HepG2 (cell line): ENCODE measurements at regions not wholly inside any gene's neighbourhood (a gene's known extent, or its start where the extent isn't known, plus 50 kb on each side); places are given as distances from the start of the nearest gene placed in this dataset.

ENCODE experiments used
- FOXJ3 ChIP-seq: sonication (generic); formaldehyde crosslinking; IDR thresholded peaks from 2 replicates; pipeline ENCODE4 v1.4.0; 2020; ENCODE audit warnings: missing genetic modification reagents, mild to moderate bottlenecking, borderline replicate concordance
- MATR3 ChIP-seq: sonication (generic); formaldehyde crosslinking; IDR thresholded peaks from 2 replicates; pipeline ENCODE4 v1.4.0; 2020; ENCODE audit warnings: missing genetic modification reagents
- MTA1 ChIP-seq: sonication (generic); formaldehyde crosslinking; IDR thresholded peaks from 2 replicates; pipeline ENCODE4 v1.4.0; 2020; ENCODE audit warnings: missing genetic modification reagents, mild to moderate bottlenecking, borderline replicate concordance
- NR2F2 ChIP-seq: IDR thresholded peaks from 2 replicates; pipeline ENCODE4 v1.6.1; 2012; ENCODE audit warnings: low read depth, inconsistent platforms, borderline replicate concordance
- TBX2 ChIP-seq: sonication (generic); formaldehyde crosslinking; IDR thresholded peaks from 2 replicates; pipeline ENCODE4 v1.5.0; 2020; ENCODE audit warnings: missing genetic modification reagents, mild to moderate bottlenecking, borderline replicate concordance
- TF ChIP-seq, protein P1 (sequence below): sonication (generic); formaldehyde crosslinking; IDR thresholded peaks from 2 replicates; pipeline ENCODE4 v1.5.0; 2020; ENCODE audit warnings: mild to moderate bottlenecking, missing genetic modification reagents
- TF ChIP-seq, protein P2 (sequence below): sonication (generic); formaldehyde crosslinking; IDR thresholded peaks from 2 replicates; pipeline ENCODE4 v1.4.0; 2020; ENCODE audit warnings: missing genetic modification reagents
- TF ChIP-seq, protein P3 (sequence below): IDR thresholded peaks from 2 replicates; pipeline ENCODE4 v1.6.1; 2016; ENCODE audit warnings: low read depth, control low read depth

DNA sequence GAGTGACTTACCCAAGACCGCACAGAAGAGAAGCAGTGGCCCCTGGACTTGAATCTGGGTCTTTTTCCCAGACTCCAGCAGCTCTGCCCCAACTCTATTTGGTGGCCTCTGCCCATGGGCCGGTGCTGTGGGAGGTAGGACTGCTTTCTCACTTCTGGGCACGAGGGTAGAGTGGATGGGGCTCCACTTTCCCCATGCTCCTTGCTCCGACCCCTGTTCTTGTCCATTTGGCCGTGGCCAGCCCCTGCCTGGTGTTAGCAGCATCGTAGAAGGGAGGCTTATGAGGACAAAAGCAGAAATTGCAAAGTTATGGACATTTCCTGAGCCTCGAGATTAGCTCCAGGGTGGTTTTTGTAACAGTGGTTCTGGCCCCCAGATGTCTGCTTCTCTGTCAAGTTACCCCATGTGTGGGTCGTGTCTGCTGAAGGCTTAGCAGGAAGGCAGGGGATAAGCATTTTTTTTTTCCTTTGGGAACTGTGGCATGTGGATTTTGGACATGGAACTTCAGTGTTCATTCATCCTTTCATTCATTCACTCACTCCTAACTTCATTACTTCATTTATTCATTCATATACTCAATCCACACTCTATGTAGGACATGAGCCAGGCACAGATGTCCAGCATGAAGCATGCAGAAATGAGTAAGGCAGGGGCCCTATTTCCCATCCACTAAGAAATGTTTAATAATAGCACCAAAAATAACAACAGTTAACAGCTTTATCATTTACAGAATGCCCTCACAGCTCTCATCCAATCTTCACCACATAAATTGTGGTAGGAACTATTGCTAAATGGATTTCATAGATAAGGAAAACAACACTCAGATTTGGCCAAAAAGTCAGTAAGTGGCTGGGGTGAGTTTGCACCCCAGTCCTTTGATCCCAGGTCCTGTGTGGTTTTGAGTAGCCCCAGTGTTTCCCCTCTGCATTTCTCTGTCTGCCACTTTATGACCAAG is 180.5 kb downstream of the OPA1 start (continued):
- TF ChIP-seq, protein P1, sequence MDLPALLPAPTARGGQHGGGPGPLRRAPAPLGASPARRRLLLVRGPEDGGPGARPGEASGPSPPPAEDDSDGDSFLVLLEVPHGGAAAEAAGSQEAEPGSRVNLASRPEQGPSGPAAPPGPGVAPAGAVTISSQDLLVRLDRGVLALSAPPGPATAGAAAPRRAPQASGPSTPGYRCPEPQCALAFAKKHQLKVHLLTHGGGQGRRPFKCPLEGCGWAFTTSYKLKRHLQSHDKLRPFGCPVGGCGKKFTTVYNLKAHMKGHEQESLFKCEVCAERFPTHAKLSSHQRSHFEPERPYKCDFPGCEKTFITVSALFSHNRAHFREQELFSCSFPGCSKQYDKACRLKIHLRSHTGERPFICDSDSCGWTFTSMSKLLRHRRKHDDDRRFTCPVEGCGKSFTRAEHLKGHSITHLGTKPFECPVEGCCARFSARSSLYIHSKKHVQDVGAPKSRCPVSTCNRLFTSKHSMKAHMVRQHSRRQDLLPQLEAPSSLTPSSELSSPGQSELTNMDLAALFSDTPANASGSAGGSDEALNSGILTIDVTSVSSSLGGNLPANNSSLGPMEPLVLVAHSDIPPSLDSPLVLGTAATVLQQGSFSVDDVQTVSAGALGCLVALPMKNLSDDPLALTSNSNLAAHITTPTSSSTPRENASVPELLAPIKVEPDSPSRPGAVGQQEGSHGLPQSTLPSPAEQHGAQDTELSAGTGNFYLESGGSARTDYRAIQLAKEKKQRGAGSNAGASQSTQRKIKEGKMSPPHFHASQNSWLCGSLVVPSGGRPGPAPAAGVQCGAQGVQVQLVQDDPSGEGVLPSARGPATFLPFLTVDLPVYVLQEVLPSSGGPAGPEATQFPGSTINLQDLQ (CRISPR knock-in tag): no peak
- TF ChIP-seq, protein P2, sequence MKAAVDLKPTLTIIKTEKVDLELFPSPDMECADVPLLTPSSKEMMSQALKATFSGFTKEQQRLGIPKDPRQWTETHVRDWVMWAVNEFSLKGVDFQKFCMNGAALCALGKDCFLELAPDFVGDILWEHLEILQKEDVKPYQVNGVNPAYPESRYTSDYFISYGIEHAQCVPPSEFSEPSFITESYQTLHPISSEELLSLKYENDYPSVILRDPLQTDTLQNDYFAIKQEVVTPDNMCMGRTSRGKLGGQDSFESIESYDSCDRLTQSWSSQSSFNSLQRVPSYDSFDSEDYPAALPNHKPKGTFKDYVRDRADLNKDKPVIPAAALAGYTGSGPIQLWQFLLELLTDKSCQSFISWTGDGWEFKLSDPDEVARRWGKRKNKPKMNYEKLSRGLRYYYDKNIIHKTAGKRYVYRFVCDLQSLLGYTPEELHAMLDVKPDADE (CRISPR knock-in tag): no peak
- TF ChIP-seq NR2F2: no peak
- TF ChIP-seq, protein P3, sequence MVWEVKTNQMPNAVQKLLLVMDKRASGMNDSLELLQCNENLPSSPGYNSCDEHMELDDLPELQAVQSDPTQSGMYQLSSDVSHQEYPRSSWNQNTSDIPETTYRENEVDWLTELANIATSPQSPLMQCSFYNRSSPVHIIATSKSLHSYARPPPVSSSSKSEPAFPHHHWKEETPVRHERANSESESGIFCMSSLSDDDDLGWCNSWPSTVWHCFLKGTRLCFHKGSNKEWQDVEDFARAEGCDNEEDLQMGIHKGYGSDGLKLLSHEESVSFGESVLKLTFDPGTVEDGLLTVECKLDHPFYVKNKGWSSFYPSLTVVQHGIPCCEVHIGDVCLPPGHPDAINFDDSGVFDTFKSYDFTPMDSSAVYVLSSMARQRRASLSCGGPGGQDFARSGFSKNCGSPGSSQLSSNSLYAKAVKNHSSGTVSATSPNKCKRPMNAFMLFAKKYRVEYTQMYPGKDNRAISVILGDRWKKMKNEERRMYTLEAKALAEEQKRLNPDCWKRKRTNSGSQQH (CRISPR knock-in tag): no peak
- TF ChIP-seq MTA1 (CRISPR knock-in tag): no peak
- no peak for TF ChIP-seq TBX2 (CRISPR knock-in tag)
- no peak for TF ChIP-seq MATR3 (CRISPR knock-in tag)
- no peak for TF ChIP-seq FOXJ3 (CRISPR knock-in tag)
- TF ChIP-seq, all 625 proteins: peak for 0
